ENCODE measurements at regions not wholly inside any gene's neighbourhood (a gene's known extent, or its start where the extent isn't known, plus 50 kb on each side); places are given as distances from the start of the nearest gene placed in this dataset.

- H3K79me2 ChIP-seq (ENCODE audit: insufficient read depth, low read length), result no peaks in the 10 kb centered on the region
- ChIA-PET POLR2A (no interaction called here), CTCF (no interaction called here), RAD21 (ENCODE audit: low non-redundant PET in 1 of 2, low total read pairs in 2 of 2, uncharacterized antibody in 2 of 2, unreplicated experiment in 2 of 2) (no interaction called here)
- no peak for ATAC-seq
- H3K4me1 ChIP-seq (ENCODE audit: control insufficient read depth in 1 of 2, insufficient read depth in 2 of 2, low read length in 2 of 2), result no peaks in the 10 kb centered on the region
- H3K9ac ChIP-seq (ENCODE audit: low read length), result no peak overlapping the region
- BruUV-seq (replicated peaks), result no TSS peak
- intact Hi-C loops (cut with micrococcal nuclease), result no loop called here
- DNase-seq (ENCODE audit: low read depth, low spot score), result no peak
- TF ChIP-seq FOSL1 (IDR thresholded peaks at IDR 0.05; ENCODE audit: low read depth) (no peak), CBX3 (IDR thresholded peaks at IDR 0.05; ENCODE audit: low read depth) (no peak), TCF7L2 (IDR thresholded peaks at IDR 0.05; ENCODE audit: borderline replicate concordance, extremely low read depth, insufficient read depth, insufficient read length) (no peak), CTCF (IDR thresholded peaks at IDR 0.05 in 2 of 3, conservative IDR thresholded peaks at IDR 0.05 in 1 of 3; ENCODE audit: borderline replicate concordance in 1 of 3, insufficient read depth in 1 of 3, low read depth in 2 of 3, low read length in 2 of 3) (no peak), RAD21 (IDR thresholded peaks at IDR 0.05; ENCODE audit: low read depth) (no peak), SP1 (IDR thresholded peaks at IDR 0.05; ENCODE audit: low read depth) (no peak), ZFX (IDR thresholded peaks at IDR 0.05) (no peak), ZNF274 (IDR thresholded peaks at IDR 0.05; ENCODE audit: low read depth, low read length) (no peak), EGR1 (IDR thresholded peaks at IDR 0.05; ENCODE audit: low read depth) (no peak)
- no peaks in the 10 kb centered on the region for H3K27me3 ChIP-seq (ENCODE audit: insufficient read depth, low read length)
- H3K27ac ChIP-seq (ENCODE audit: low read depth, low read length), result no peak overlapping the region
- H3K36me3 ChIP-seq (ENCODE audit: control insufficient read depth in 1 of 2, insufficient read depth in 2 of 2, low read length in 2 of 2), result no peaks in the 10 kb centered on the region
- no peak overlapping the region for H2AFZ ChIP-seq (ENCODE audit: low read depth, low read length, poor library complexity, severe bottlenecking)
- H3K4me2 ChIP-seq (ENCODE audit: low read length), result no peak overlapping the region
- H3K9me2 ChIP-seq (ENCODE audit: insufficient read depth), result no peaks in the 10 kb centered on the region
- H3K4me3 ChIP-seq (replicated peaks in 1 of 2; ENCODE audit: low read depth in 1 of 2, low read length in 2 of 2), result no peak overlapping the region
- no peaks in the 10 kb centered on the region for H4K20me1 ChIP-seq (ENCODE audit: insufficient read depth)
- H3K9me3 ChIP-seq (ENCODE audit: control insufficient read depth in 1 of 2, insufficient read depth in 1 of 2, low read depth in 1 of 2, low read length in 2 of 2), result no peaks in the 10 kb centered on the region
Observed at GRCh38 chr7:46839651-46840050, 742.3 kb downstream of the TNS3 start.

GRCh38 chr7:46838463-46838862 lies 743.4 kb downstream of the TNS3 start:
- POLR2A ChIA-PET, result no interaction called here
- ATAC-seq, result no peak
- Histone ChIP-seq H3K27me3 (ENCODE audit: insufficient read depth, low read length) (no peaks in the 10 kb centered on the region), H3K4me3 (replicated peaks in 1 of 2; ENCODE audit: low read depth in 1 of 2, low read length in 2 of 2) (no peak overlapping the region), H3K27ac (ENCODE audit: low read depth, low read length) (no peak overlapping the region), H4K20me1 (ENCODE audit: insufficient read depth) (no peaks in the 10 kb centered on the region), H3K79me2 (ENCODE audit: insufficient read depth, low read length) (no peaks in the 10 kb centered on the region), H3K9ac (ENCODE audit: low read length) (no peak overlapping the region), H3K4me1 (ENCODE audit: control insufficient read depth in 1 of 2, insufficient read depth in 2 of 2, low read length in 2 of 2) (no peaks in the 10 kb centered on the region), H2AFZ (ENCODE audit: low read depth, low read length, poor library complexity, severe bottlenecking) (no peak overlapping the region), H3K9me2 (ENCODE audit: insufficient read depth) (no peaks in the 10 kb centered on the region), H3K4me2 (ENCODE audit: low read length) (no peak overlapping the region), H3K36me3 (ENCODE audit: control insufficient read depth in 1 of 2, insufficient read depth in 2 of 2, low read length in 2 of 2) (no peaks in the 10 kb centered on the region), H3K9me3 (ENCODE audit: control insufficient read depth in 1 of 2, insufficient read depth in 1 of 2, low read depth in 1 of 2, low read length in 2 of 2) (no peaks in the 10 kb centered on the region)
- BruUV-seq (replicated peaks), result no TSS peak
- CTCF ChIA-PET, result no interaction called here
- intact Hi-C loops (cut with micrococcal nuclease), result no loop called here
- DNase-seq (ENCODE audit: low read depth, low spot score), result no peak
- RAD21 ChIA-PET (ENCODE audit: low non-redundant PET in 1 of 2, low total read pairs in 2 of 2, uncharacterized antibody in 2 of 2, unreplicated experiment in 2 of 2), result no interaction called here
- no peak for TF ChIP-seq SIN3A (IDR thresholded peaks at IDR 0.05; ENCODE audit: low read depth)
- TF ChIP-seq FOSL1 (IDR thresholded peaks at IDR 0.05; ENCODE audit: low read depth), result no peak
- TF ChIP-seq TCF7L2 (IDR thresholded peaks at IDR 0.05; ENCODE audit: borderline replicate concordance, extremely low read depth, insufficient read depth, insufficient read length), result no peak
- no peak for TF ChIP-seq CEBPB (IDR thresholded peaks at IDR 0.05; ENCODE audit: low read depth)
- no peak for TF ChIP-seq POLR2A (IDR thresholded peaks at IDR 0.05; ENCODE audit: borderline replicate concordance, extremely low read depth, insufficient read depth, insufficient read length)
- TF ChIP-seq CTCF (IDR thresholded peaks at IDR 0.05 in 2 of 3, conservative IDR thresholded peaks at IDR 0.05 in 1 of 3; ENCODE audit: borderline replicate concordance in 1 of 3, insufficient read depth in 1 of 3, low read depth in 2 of 3, low read length in 2 of 3), result no peak
- no peak for TF ChIP-seq SRF (IDR thresholded peaks at IDR 0.05; ENCODE audit: low read depth)
- TF ChIP-seq MAX (IDR thresholded peaks at IDR 0.05), result no peak
- no peak for TF ChIP-seq YY1 (IDR thresholded peaks at IDR 0.05; ENCODE audit: extremely low read depth, insufficient replicate concordance, low read depth, low read length)
- TF ChIP-seq JUND (IDR thresholded peaks at IDR 0.05), result no peak
- no peak for TF ChIP-seq ELF1 (IDR thresholded peaks at IDR 0.05; ENCODE audit: borderline replicate concordance, low read depth)
- no peak for TF ChIP-seq EGR1 (IDR thresholded peaks at IDR 0.05; ENCODE audit: low read depth)
- no peak for TF ChIP-seq EZH2 (IDR thresholded peaks at IDR 0.05)
- TF ChIP-seq POLR2AphosphoS5 (IDR thresholded peaks at IDR 0.05; ENCODE audit: low read depth, low read length), result no peak
